ENCODE measurements at regions not wholly inside any gene's neighbourhood (a gene's known extent, or its start where the extent isn't known, plus 50 kb on each side); places are given as distances from the start of the nearest gene placed in this dataset.

GRCh38 chr17:71905376-71906031, 215.3 kb upstream of the SOX9 start:
- no peak overlapping the region for H3K9ac ChIP-seq (ENCODE audit: low read length)
- no peak overlapping the region for H2AFZ ChIP-seq (ENCODE audit: insufficient read depth, low read depth, low read length, poor library complexity, severe bottlenecking)
- no peak for DNase-seq
- Mint-ChIP-seq H3K27ac (no peak overlapping the region), H3K4me3 (no peak overlapping the region), H3K9me3 (ENCODE audit: insufficient read depth) (no peaks in the 10 kb centered on the region), H3K27me3 (no peaks in the 10 kb centered on the region), H3K4me1 (no peaks in the 10 kb centered on the region)
- intact Hi-C loops (cut with micrococcal nuclease): no loop called here
- H3K79me2 ChIP-seq (ENCODE audit: control insufficient read depth, insufficient read depth, low read length): no peaks in the 10 kb centered on the region
- peaks cover 0 to 9% (median 0%) of the 10 kb centered on the region in 3 donors for H3K9me3 ChIP-seq (ENCODE audit: control extremely low read depth in 1 of 3, control insufficient read depth in 2 of 3, insufficient read depth in 1 of 3, low read length in 2 of 3)
- POLR2A ChIA-PET: no interaction called here
- 93% methylated on average over 2 of the region's 3 CpGs for WGBS (ENCODE audit: insufficient coverage)
- H3K27ac ChIP-seq (ENCODE audit: low read length in 2 of 2): no peak overlapping the region
- no peaks in the 10 kb centered on the region for H3K27me3 ChIP-seq (replicated peaks in 1 of 4; ENCODE audit: control extremely low read depth in 1 of 4, control insufficient read depth in 3 of 4, insufficient read depth in 4 of 4, low read length in 3 of 4)
- no peak overlapping the region for H3K4me3 ChIP-seq (ENCODE audit: control extremely low read depth in 1 of 5, extremely low read depth in 1 of 5, insufficient read depth in 1 of 5, low read depth in 2 of 5, low read length in 4 of 5)
- no peaks in the 10 kb centered on the region for H3K4me1 ChIP-seq (ENCODE audit: control insufficient read depth in 2 of 2, insufficient read depth in 2 of 2, low read length in 2 of 2)
- no peak for ATAC-seq (ENCODE audit: low read depth)
- CTCF ChIA-PET: no interaction called here
- no peaks in the 10 kb centered on the region for H3K36me3 ChIP-seq (replicated peaks in 1 of 2; ENCODE audit: control extremely low read depth in 1 of 2, control insufficient read depth in 1 of 2, extremely low read depth in 1 of 2, insufficient read depth in 2 of 2, low read length in 1 of 2)
- H4K20me1 ChIP-seq (ENCODE audit: control insufficient read depth, insufficient read depth, low read length, poor library complexity, severe bottlenecking): no peaks in the 10 kb centered on the region
- no peak for TF ChIP-seq CTCF (IDR thresholded peaks at IDR 0.05)
- no peak for TF ChIP-seq EZH2 (IDR thresholded peaks at IDR 0.05; ENCODE audit: borderline replicate concordance, insufficient read depth, low read depth, low read length, poor library complexity, severe bottlenecking)
- H3K4me2 ChIP-seq (replicated peaks; ENCODE audit: low read depth, low read length, poor library complexity, severe bottlenecking): no peak overlapping the region

DNA sequence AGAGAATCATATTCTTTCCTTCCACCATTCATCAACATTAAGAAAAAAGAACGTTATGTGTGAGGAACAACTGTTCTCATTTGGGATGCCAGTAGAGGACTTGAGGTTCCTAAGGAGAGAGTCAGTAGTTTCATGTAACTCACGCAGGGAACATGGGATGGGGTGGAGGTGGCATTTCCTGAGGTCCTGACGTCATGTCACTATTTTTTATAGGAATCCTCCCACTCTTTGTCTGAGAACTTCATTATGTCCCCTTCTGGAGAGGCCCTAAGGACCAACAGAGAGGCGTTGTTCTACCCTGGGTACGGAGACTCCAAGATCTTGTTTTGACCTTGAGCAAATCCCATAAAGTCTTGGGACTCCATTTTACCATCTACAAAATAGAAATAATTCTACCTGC, 211.7 kb upstream of the SOX9 start:
- Histone ChIP-seq H2AFZ (ENCODE audit: insufficient read depth, low read depth, low read length, poor library complexity, severe bottlenecking) (no peak overlapping the region), H3K27ac (ENCODE audit: low read length in 2 of 2) (no peak overlapping the region), H3K27me3 (replicated peaks in 1 of 4; ENCODE audit: control extremely low read depth in 1 of 4, control insufficient read depth in 3 of 4, insufficient read depth in 4 of 4, low read length in 3 of 4) (no peaks in the 10 kb centered on the region), H3K9me3 (ENCODE audit: control extremely low read depth in 1 of 3, control insufficient read depth in 2 of 3, insufficient read depth in 1 of 3, low read length in 2 of 3) (peaks cover 0 to 9% (median 1%) of the 10 kb centered on the region in 3 donors), H3K4me3 (ENCODE audit: control extremely low read depth in 1 of 5, extremely low read depth in 1 of 5, insufficient read depth in 1 of 5, low read depth in 2 of 5, low read length in 4 of 5) (no peak overlapping the region), H3K4me2 (replicated peaks; ENCODE audit: low read depth, low read length, poor library complexity, severe bottlenecking) (no peak overlapping the region), H3K79me2 (ENCODE audit: control insufficient read depth, insufficient read depth, low read length) (no peaks in the 10 kb centered on the region), H3K36me3 (replicated peaks in 1 of 2; ENCODE audit: control extremely low read depth in 1 of 2, control insufficient read depth in 1 of 2, extremely low read depth in 1 of 2, insufficient read depth in 2 of 2, low read length in 1 of 2) (no peaks in the 10 kb centered on the region), H3K9ac (ENCODE audit: low read length) (no peak overlapping the region), H4K20me1 (ENCODE audit: control insufficient read depth, insufficient read depth, low read length, poor library complexity, severe bottlenecking) (no peaks in the 10 kb centered on the region), H3K4me1 (ENCODE audit: control insufficient read depth in 2 of 2, insufficient read depth in 2 of 2, low read length in 2 of 2) (no peaks in the 10 kb centered on the region)
- Mint-ChIP-seq H3K27ac (no peak overlapping the region), H3K4me1 (no peaks in the 10 kb centered on the region), H3K4me3 (no peak overlapping the region), H3K27me3 (no peaks in the 10 kb centered on the region), H3K9me3 (ENCODE audit: insufficient read depth) (no peaks in the 10 kb centered on the region)
- no peak for DNase-seq
- intact Hi-C loops (cut with micrococcal nuclease): no loop called here
- no peak for ATAC-seq (ENCODE audit: low read depth)
- TF ChIP-seq CTCF (IDR thresholded peaks at IDR 0.05) (no peak), EZH2 (IDR thresholded peaks at IDR 0.05; ENCODE audit: borderline replicate concordance, insufficient read depth, low read depth, low read length, poor library complexity, severe bottlenecking) (no peak)
- ChIA-PET CTCF (no interaction called here), POLR2A (no interaction called here)
- WGBS (ENCODE audit: insufficient coverage): 84% methylated on average over 3 of the region's 5 CpGs

All from B cell (primary cell).